Activated naive CD4-positive, alpha-beta T cell treated with anti-CD3 and anti-CD28 coated beads, Interleukin-2, amount 10 ng/mL, durations not matched to agents 7 days and 5 days (primary cell): ENCODE measurements at regions not wholly inside any gene's neighbourhood (a gene's known extent, or its start where the extent isn't known, plus 50 kb on each side); places are given as distances from the start of the nearest gene placed in this dataset.

Experiments used
- CTCF ChIA-PET: fragments of 350-600 bp; sonication (Branson Sonifier 250); formaldehyde crosslinking; loops from one replicate; lab custom pipeline; 2021; ENCODE audit warnings: antibody characterized with exemption; lab: Charles Lee
- DNase-seq: peaks from one replicate; pipeline ENCODE4 v3.0.0-alpha.2; 2020
- H3K27ac Mint-ChIP-seq: one replicate; pipeline ENCODE4 v1.8.0; 2021; ENCODE audit warnings: mild to moderate bottlenecking, moderate library complexity, mixed read lengths
- H3K27me3 Mint-ChIP-seq: one replicate; pipeline ENCODE4 v1.8.0; 2021; ENCODE audit warnings: mild to moderate bottlenecking, mixed read lengths
- H3K36me3 Mint-ChIP-seq: one replicate; pipeline ENCODE4 v1.8.0; 2021; ENCODE audit warnings: mixed read lengths
- H3K4me1 Mint-ChIP-seq: one replicate; pipeline ENCODE4 v1.8.0; 2021; ENCODE audit warnings: mixed read lengths
- H3K4me3 Mint-ChIP-seq: one replicate; pipeline ENCODE4 v1.8.0; 2021; ENCODE audit warnings: mild to moderate bottlenecking, moderate library complexity, mixed read lengths
- H3K9me3 Mint-ChIP-seq: one replicate; pipeline ENCODE4 v1.8.0; 2021; ENCODE audit warnings: mixed read lengths

GRCh38 chr4:134422776-134423175 is 221.2 kb upstream of the PABPC4L start:
- Mint-ChIP-seq H3K9me3 (no peaks in the 10 kb centered on the region), H3K4me1 (no peaks in the 10 kb centered on the region), H3K4me3 (no peak overlapping the region), H3K27me3 (no peaks in the 10 kb centered on the region), H3K27ac (no peak overlapping the region), H3K36me3 (no peaks in the 10 kb centered on the region)
- CTCF ChIA-PET, result no interaction called here
- no peak for DNase-seq

GRCh38 chr4:134421734-134422133 is 220.1 kb upstream of the PABPC4L start:
- Mint-ChIP-seq H3K4me1 (no peaks in the 10 kb centered on the region), H3K4me3 (no peak overlapping the region), H3K27ac (no peak overlapping the region), H3K36me3 (no peaks in the 10 kb centered on the region), H3K27me3 (no peaks in the 10 kb centered on the region), H3K9me3 (no peaks in the 10 kb centered on the region)
- DNase-seq, result no peak
- CTCF ChIA-PET, result no interaction called here

GRCh38 chr4:134408897-134409296 is 207.3 kb upstream of the PABPC4L start:
- DNase-seq, result no peak
- no peaks in the 10 kb centered on the region for H3K9me3 Mint-ChIP-seq
- no peaks in the 10 kb centered on the region for H3K27me3 Mint-ChIP-seq
- no peaks in the 10 kb centered on the region for H3K36me3 Mint-ChIP-seq
- no peaks in the 10 kb centered on the region for H3K4me1 Mint-ChIP-seq
- H3K4me3 Mint-ChIP-seq, result no peak overlapping the region
- CTCF ChIA-PET, result no interaction called here
- H3K27ac Mint-ChIP-seq, result no peak overlapping the region

GRCh38 chr4:134401798-134402197 is 200.2 kb upstream of the PABPC4L start:
- Mint-ChIP-seq H3K27ac (no peak overlapping the region), H3K27me3 (no peaks in the 10 kb centered on the region), H3K4me3 (no peak overlapping the region), H3K4me1 (no peaks in the 10 kb centered on the region), H3K36me3 (no peaks in the 10 kb centered on the region), H3K9me3 (peaks cover 11% of the 10 kb centered on the region)
- CTCF ChIA-PET, result no interaction called here
- DNase-seq, result no peak

GRCh38 chr4:134393592-134393991 is 192.0 kb upstream of the PABPC4L start:
- no peaks in the 10 kb centered on the region for H3K4me1 Mint-ChIP-seq
- no peak for DNase-seq
- CTCF ChIA-PET, result no interaction called here

GRCh38 chr4:134390319-134390718 is 188.7 kb upstream of the PABPC4L start:
- DNase-seq, result no peak
- no peaks in the 10 kb centered on the region for H3K4me1 Mint-ChIP-seq
- peaks cover 1% of the 10 kb centered on the region for H3K9me3 Mint-ChIP-seq
- no peaks in the 10 kb centered on the region for H3K27me3 Mint-ChIP-seq
- H3K36me3 Mint-ChIP-seq, result no peaks in the 10 kb centered on the region
- CTCF ChIA-PET, result no interaction called here
- H3K4me3 Mint-ChIP-seq, result no peak overlapping the region
- no peak overlapping the region for H3K27ac Mint-ChIP-seq

More at GRCh38 chr4:134393592-134393991, 192.0 kb upstream of the PABPC4L start:
- Mint-ChIP-seq H3K27me3 (no peaks in the 10 kb centered on the region), H3K4me3 (no peak overlapping the region), H3K36me3 (no peaks in the 10 kb centered on the region), H3K27ac (no peak overlapping the region), H3K9me3 (peaks cover 11% of the 10 kb centered on the region)

- Mint-ChIP-seq H3K36me3 (no peaks in the 10 kb centered on the region), H3K4me1 (no peaks in the 10 kb centered on the region), H3K27me3 (no peaks in the 10 kb centered on the region), H3K27ac (no peak overlapping the region), H3K9me3 (no peaks in the 10 kb centered on the region), H3K4me3 (no peak overlapping the region)
- DNase-seq, result no peak
- CTCF ChIA-PET, result no interaction called here
Measured at GRCh38 chr4:134388351-134388750, 186.8 kb upstream of the PABPC4L start.

- CTCF ChIA-PET, result no interaction called here
- no peak for DNase-seq
- H3K4me1 Mint-ChIP-seq, result no peaks in the 10 kb centered on the region
- H3K4me3 Mint-ChIP-seq, result no peak overlapping the region
- H3K36me3 Mint-ChIP-seq, result no peaks in the 10 kb centered on the region
- no peak overlapping the region for H3K27ac Mint-ChIP-seq
- no peaks in the 10 kb centered on the region for H3K9me3 Mint-ChIP-seq
- H3K27me3 Mint-ChIP-seq, result no peaks in the 10 kb centered on the region
Measured at GRCh38 chr4:134382478-134383227, 181.1 kb upstream of the PABPC4L start.

- Mint-ChIP-seq H3K4me3 (no peak overlapping the region), H3K36me3 (no peaks in the 10 kb centered on the region), H3K4me1 (no peaks in the 10 kb centered on the region), H3K27me3 (no peaks in the 10 kb centered on the region), H3K27ac (no peak overlapping the region), H3K9me3 (peaks cover 3% of the 10 kb centered on the region)
- CTCF ChIA-PET, result no interaction called here
- no peak for DNase-seq
Measured at GRCh38 chr4:134375775-134376174, 174.2 kb upstream of the PABPC4L start.

GRCh38 chr4:134365852-134366251 is 164.3 kb upstream of the PABPC4L start:
- no peak overlapping the region for H3K4me3 Mint-ChIP-seq
- no peaks in the 10 kb centered on the region for H3K4me1 Mint-ChIP-seq
- CTCF ChIA-PET, result no interaction called here
- no peaks in the 10 kb centered on the region for H3K27me3 Mint-ChIP-seq
- H3K9me3 Mint-ChIP-seq, result no peaks in the 10 kb centered on the region
- no peak overlapping the region for H3K27ac Mint-ChIP-seq
- no peaks in the 10 kb centered on the region for H3K36me3 Mint-ChIP-seq
- no peak for DNase-seq

GRCh38 chr4:134364928-134365327 is 163.3 kb upstream of the PABPC4L start:
- no peak for DNase-seq
- Mint-ChIP-seq H3K27me3 (no peaks in the 10 kb centered on the region), H3K27ac (no peak overlapping the region), H3K4me3 (no peak overlapping the region), H3K4me1 (no peaks in the 10 kb centered on the region), H3K9me3 (no peaks in the 10 kb centered on the region), H3K36me3 (no peaks in the 10 kb centered on the region)
- CTCF ChIA-PET, result no interaction called here

GRCh38 chr4:134345244-134345643 is 143.7 kb upstream of the PABPC4L start:
- H3K4me1 Mint-ChIP-seq, result no peaks in the 10 kb centered on the region
- H3K27ac Mint-ChIP-seq, result no peak overlapping the region
- no peak overlapping the region for H3K4me3 Mint-ChIP-seq
- no peak for DNase-seq
- no peaks in the 10 kb centered on the region for H3K27me3 Mint-ChIP-seq
- CTCF ChIA-PET, result no interaction called here
- H3K36me3 Mint-ChIP-seq, result no peaks in the 10 kb centered on the region
- H3K9me3 Mint-ChIP-seq, result peaks cover 2% of the 10 kb centered on the region

- H3K9me3 Mint-ChIP-seq, result peaks cover 4% of the 10 kb centered on the region
Measured at GRCh38 chr4:134343656-134344055, 142.1 kb upstream of the PABPC4L start.

GRCh38 chr4:134343081-134343480 is 141.5 kb upstream of the PABPC4L start:
- H3K36me3 Mint-ChIP-seq, result no peaks in the 10 kb centered on the region
- no peak overlapping the region for H3K4me3 Mint-ChIP-seq
- no peak overlapping the region for H3K27ac Mint-ChIP-seq
- no peaks in the 10 kb centered on the region for H3K4me1 Mint-ChIP-seq
- no peak for DNase-seq
- H3K9me3 Mint-ChIP-seq, result peaks cover 4% of the 10 kb centered on the region
- no peaks in the 10 kb centered on the region for H3K27me3 Mint-ChIP-seq
- CTCF ChIA-PET, result no interaction called here

More at GRCh38 chr4:134343656-134344055, 142.1 kb upstream of the PABPC4L start:
- CTCF ChIA-PET, result no interaction called here
- no peak for DNase-seq
- Mint-ChIP-seq H3K36me3 (no peaks in the 10 kb centered on the region), H3K4me1 (no peaks in the 10 kb centered on the region), H3K27me3 (no peaks in the 10 kb centered on the region), H3K27ac (no peak overlapping the region), H3K4me3 (no peak overlapping the region)

GRCh38 chr4:134337574-134337973 is 136.0 kb upstream of the PABPC4L start:
- H3K36me3 Mint-ChIP-seq, result no peaks in the 10 kb centered on the region
- CTCF ChIA-PET, result no interaction called here
- no peak for DNase-seq
- no peak overlapping the region for H3K4me3 Mint-ChIP-seq
- no peak overlapping the region for H3K27ac Mint-ChIP-seq
- no peaks in the 10 kb centered on the region for H3K27me3 Mint-ChIP-seq
- H3K9me3 Mint-ChIP-seq, result peaks cover 7% of the 10 kb centered on the region
- no peaks in the 10 kb centered on the region for H3K4me1 Mint-ChIP-seq
